Liver (tissue), 8 donors: ENCODE measurements at regions not wholly inside any gene's neighbourhood (a gene's known extent, or its start where the extent isn't known, plus 50 kb on each side); places are given as distances from the start of the nearest gene placed in this dataset.

Source experiments
- DNase-seq: peaks from one replicate; pipeline ENCODE4 v3.0.0-alpha.2; 2017; ENCODE audit warnings: low spot score
- H3K27ac ChIP-seq, 2 donors: one replicate each; pipeline ENCODE4 v1.7.0; 2013; ENCODE audit warnings: inconsistent platforms in 2 of 2, low read length in 2 of 2, control low read depth in 1 of 2, low read depth in 1 of 2, mild to moderate bottlenecking in 1 of 2
- H3K27me3 ChIP-seq, 4 donors: one replicate each; pipeline versions ENCODE4 v1.6.1 to v1.7.0; 2013; ENCODE audit warnings: low read length in 3 of 4, inconsistent platforms in 1 of 4, mild to moderate bottlenecking in 1 of 4, moderate library complexity in 1 of 4; ENCODE audit not compliant: control insufficient read depth in 4 of 4, insufficient read depth in 4 of 4
- H3K36me3 ChIP-seq, 4 donors: one replicate each; pipeline versions ENCODE4 v1.6.1 to v1.7.0; 2013; ENCODE audit warnings: low read length in 3 of 4, mild to moderate bottlenecking in 3 of 4, low read depth in 1 of 4, moderate library complexity in 1 of 4; ENCODE audit not compliant: control insufficient read depth in 4 of 4, insufficient read depth in 3 of 4
- H3K4me1 ChIP-seq, 4 donors: one replicate each; pipeline versions ENCODE4 v1.6.1 to v1.7.0; 2013; ENCODE audit warnings: low read length in 3 of 4, mild to moderate bottlenecking in 3 of 4, moderate library complexity in 1 of 4; ENCODE audit not compliant: control insufficient read depth in 4 of 4, insufficient read depth in 4 of 4
- H3K4me3 ChIP-seq, 3 donors: one replicate each; pipeline versions ENCODE4 v1.6.1 to v1.7.0; 2013; ENCODE audit warnings: low read length in 3 of 3, control low read depth in 1 of 3, low read depth in 1 of 3, mild to moderate bottlenecking in 1 of 3
- H3K9ac ChIP-seq, 2 donors: one replicate each; pipeline ENCODE4 v1.7.0; 2013; ENCODE audit warnings: low read length in 2 of 2, mild to moderate bottlenecking in 2 of 2, moderate library complexity in 2 of 2, control low read depth in 1 of 2, low read depth in 1 of 2
- H3K9me3 ChIP-seq, 4 donors: one replicate each; pipeline versions ENCODE4 v1.6.1 to v1.7.0; 2013; ENCODE audit warnings: low read length in 3 of 4; ENCODE audit not compliant: control insufficient read depth in 4 of 4
- EGR1 ChIP-seq, 2 donors: IDR thresholded peaks; 2 replicates each; pipeline ENCODE4 v1.6.1; 2016 to 2018; ENCODE audit warnings: antibody characterized with exemption in 2 of 2, low read depth in 2 of 2
- FOXA2 ChIP-seq: IDR thresholded peaks from 2 replicates; pipeline ENCODE4 v1.6.1; 2016; ENCODE audit warnings: antibody characterized with exemption
- GABPA ChIP-seq, 2 donors: IDR thresholded peaks in 1 of 2; conservative IDR thresholded peaks in 1 of 2; 2 replicates each; pipeline ENCODE4 v1.6.1; 2016; ENCODE audit warnings: antibody characterized with exemption in 2 of 2, mild to moderate bottlenecking in 1 of 2, moderate library complexity in 1 of 2
- JUND ChIP-seq, 2 donors: IDR thresholded peaks; 2 replicates each; pipeline ENCODE4 v1.6.1; 2016; ENCODE audit warnings: antibody characterized with exemption in 2 of 2
- NR2F2 ChIP-seq: IDR thresholded peaks from 2 replicates; pipeline ENCODE4 v1.6.1; 2016; ENCODE audit warnings: antibody characterized with exemption
- TAF1 ChIP-seq: conservative IDR thresholded peaks from 2 replicates; pipeline ENCODE4 v1.6.1; 2016; ENCODE audit warnings: antibody characterized with exemption, mild to moderate bottlenecking
- YY1 ChIP-seq: IDR thresholded peaks from 2 replicates; pipeline ENCODE4 v1.6.1; 2016; ENCODE audit warnings: antibody characterized with exemption, mild to moderate bottlenecking
- WGBS: extraction: QIAGEN DNeasy Blood & Tissue Kit; methylation state at CpG from one replicate; pipeline ENCODE4 v1.1.7; 2013; 5-methylcytosine and 5-hydroxymethylcytosine counted together
- TF ChIP-seq, protein P1 (sequence below): IDR thresholded peaks from 2 replicates; pipeline ENCODE4 v1.6.1; 2016; ENCODE audit warnings: antibody characterized with exemption
- TF ChIP-seq, protein P2 (sequence below): fragments of 150-350 bp; IDR thresholded peaks from 2 replicates; pipeline ENCODE4 v1.5.1; 2017; ENCODE audit warnings: improper control_type of control experiment, low read depth, low read length; ENCODE audit not compliant: missing input control
- TF ChIP-seq, protein P3 (sequence below): IDR thresholded peaks from 2 replicates; pipeline ENCODE4 v1.6.1; 2016; ENCODE audit warnings: antibody characterized with exemption
- TF ChIP-seq, protein P4 (sequence below): IDR thresholded peaks from 2 replicates; pipeline ENCODE4 v1.6.1; 2016; ENCODE audit warnings: antibody characterized with exemption
- donor health status: healthy.
- donor health status: healthy.
- donor health status: healthy.
- donor health status: healthy.
- donor health status: healthy.

DNA sequence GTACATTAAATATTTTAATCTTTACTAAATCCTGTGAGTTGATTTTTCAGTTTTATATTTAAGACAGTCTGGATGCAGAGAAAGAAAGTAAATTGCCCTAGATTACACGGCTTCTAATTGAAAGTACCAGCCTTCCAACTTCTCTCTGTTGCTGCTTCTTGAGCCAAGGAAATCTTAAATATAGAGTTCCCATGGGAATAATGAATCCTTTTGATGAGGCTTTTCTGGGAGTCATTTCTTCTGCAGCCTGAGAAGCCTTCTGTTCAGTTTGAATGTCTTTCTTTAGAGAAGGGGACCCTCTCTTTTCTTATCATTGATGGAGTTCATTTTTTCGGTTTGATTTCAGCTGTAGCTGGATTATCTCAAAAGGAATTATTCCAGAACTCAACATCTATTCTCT, 317.3 kb upstream of the PTPRD start:
- no peak for TF ChIP-seq TAF1
- TF ChIP-seq, protein P1, sequence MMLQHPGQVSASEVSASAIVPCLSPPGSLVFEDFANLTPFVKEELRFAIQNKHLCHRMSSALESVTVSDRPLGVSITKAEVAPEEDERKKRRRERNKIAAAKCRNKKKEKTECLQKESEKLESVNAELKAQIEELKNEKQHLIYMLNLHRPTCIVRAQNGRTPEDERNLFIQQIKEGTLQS: no peak
- TF ChIP-seq EGR1 (IDR thresholded peaks at IDR 0.05; ENCODE audit: low read depth in 2 of 2): no peak
- no peak for TF ChIP-seq FOXA2
- TF ChIP-seq YY1: no peak
- TF ChIP-seq, protein P2, sequence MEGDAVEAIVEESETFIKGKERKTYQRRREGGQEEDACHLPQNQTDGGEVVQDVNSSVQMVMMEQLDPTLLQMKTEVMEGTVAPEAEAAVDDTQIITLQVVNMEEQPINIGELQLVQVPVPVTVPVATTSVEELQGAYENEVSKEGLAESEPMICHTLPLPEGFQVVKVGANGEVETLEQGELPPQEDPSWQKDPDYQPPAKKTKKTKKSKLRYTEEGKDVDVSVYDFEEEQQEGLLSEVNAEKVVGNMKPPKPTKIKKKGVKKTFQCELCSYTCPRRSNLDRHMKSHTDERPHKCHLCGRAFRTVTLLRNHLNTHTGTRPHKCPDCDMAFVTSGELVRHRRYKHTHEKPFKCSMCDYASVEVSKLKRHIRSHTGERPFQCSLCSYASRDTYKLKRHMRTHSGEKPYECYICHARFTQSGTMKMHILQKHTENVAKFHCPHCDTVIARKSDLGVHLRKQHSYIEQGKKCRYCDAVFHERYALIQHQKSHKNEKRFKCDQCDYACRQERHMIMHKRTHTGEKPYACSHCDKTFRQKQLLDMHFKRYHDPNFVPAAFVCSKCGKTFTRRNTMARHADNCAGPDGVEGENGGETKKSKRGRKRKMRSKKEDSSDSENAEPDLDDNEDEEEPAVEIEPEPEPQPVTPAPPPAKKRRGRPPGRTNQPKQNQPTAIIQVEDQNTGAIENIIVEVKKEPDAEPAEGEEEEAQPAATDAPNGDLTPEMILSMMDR: no peak
- TF ChIP-seq GABPA (IDR thresholded peaks at IDR 0.05 in 1 of 2, conservative IDR thresholded peaks at IDR 0.05 in 1 of 2): no peak
- no peaks in the 10 kb centered on the region for H3K4me1 ChIP-seq
- peaks cover 0 to 1% (median 0%) of the 10 kb centered on the region in 4 donors for H3K27me3 ChIP-seq
- no peaks in the 10 kb centered on the region for H3K36me3 ChIP-seq
- no peaks in the 10 kb centered on the region for H3K9me3 ChIP-seq
- 80% methylated on average over 2 of the region's 2 CpGs for WGBS
- DNase-seq: no peak
- no peak overlapping the region for H3K27ac ChIP-seq
- H3K4me3 ChIP-seq: no peak overlapping the region
- no peak overlapping the region for H3K9ac ChIP-seq

DNA sequence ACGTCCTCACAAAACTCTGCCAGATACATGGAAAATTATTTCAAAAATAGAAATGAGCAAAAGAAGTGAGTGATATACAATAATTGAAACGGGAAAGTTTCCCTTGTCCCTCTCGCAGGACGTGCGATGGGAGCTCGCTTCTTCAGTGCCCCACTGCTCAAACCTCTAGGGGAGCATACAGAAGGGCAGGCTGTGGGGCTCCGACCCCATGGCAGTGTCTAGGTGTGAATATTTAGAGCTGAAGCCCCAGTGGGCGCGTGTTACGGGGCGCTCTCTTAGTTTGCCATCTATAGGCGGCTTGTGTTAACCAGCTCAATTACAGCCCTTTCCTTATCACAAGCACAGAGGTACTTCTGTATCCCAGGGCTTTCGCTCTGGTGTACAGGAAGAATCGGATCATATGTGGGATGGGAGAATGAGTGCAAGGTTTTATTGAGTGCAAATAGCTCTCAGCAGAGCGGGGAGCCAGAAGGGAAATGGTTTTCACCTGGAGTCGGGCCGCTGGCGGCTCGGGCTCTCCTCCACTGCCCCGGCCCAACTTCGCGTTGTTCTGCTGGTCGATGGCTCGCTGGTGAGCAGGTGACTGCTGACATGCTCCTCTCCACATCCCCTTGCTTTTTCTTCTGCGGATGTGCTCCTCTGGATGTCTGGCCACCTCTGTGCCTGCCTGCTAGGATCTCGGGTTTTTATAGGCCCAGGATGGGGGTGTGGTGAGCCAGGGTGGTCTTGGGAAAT, 334.0 kb upstream of the PTPRD start:
- no peak for DNase-seq
- H3K27ac ChIP-seq: no peak overlapping the region
- no peaks in the 10 kb centered on the region for H3K27me3 ChIP-seq
- TF ChIP-seq GABPA (IDR thresholded peaks at IDR 0.05 in 1 of 2, conservative IDR thresholded peaks at IDR 0.05 in 1 of 2) (no peak), JUND (IDR thresholded peaks at IDR 0.05) (no peak), NR2F2 (no peak), EGR1 (IDR thresholded peaks at IDR 0.05; ENCODE audit: low read depth in 2 of 2) (no peak), YY1 (no peak)
- TF ChIP-seq, protein P3, sequence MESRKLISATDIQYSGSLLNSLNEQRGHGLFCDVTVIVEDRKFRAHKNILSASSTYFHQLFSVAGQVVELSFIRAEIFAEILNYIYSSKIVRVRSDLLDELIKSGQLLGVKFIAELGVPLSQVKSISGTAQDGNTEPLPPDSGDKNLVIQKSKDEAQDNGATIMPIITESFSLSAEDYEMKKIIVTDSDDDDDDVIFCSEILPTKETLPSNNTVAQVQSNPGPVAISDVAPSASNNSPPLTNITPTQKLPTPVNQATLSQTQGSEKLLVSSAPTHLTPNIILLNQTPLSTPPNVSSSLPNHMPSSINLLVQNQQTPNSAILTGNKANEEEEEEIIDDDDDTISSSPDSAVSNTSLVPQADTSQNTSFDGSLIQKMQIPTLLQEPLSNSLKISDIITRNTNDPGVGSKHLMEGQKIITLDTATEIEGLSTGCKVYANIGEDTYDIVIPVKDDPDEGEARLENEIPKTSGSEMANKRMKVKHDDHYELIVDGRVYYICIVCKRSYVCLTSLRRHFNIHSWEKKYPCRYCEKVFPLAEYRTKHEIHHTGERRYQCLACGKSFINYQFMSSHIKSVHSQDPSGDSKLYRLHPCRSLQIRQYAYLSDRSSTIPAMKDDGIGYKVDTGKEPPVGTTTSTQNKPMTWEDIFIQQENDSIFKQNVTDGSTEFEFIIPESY: no peak
- TF ChIP-seq, protein P2: no peak
- TF ChIP-seq, protein P4, sequence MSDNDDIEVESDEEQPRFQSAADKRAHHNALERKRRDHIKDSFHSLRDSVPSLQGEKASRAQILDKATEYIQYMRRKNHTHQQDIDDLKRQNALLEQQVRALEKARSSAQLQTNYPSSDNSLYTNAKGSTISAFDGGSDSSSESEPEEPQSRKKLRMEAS: no peak
- H3K4me3 ChIP-seq: no peak overlapping the region
- H3K4me1 ChIP-seq: no peaks in the 10 kb centered on the region
- 90% methylated on average over 26 of the region's 26 CpGs for WGBS
- no peaks in the 10 kb centered on the region for H3K36me3 ChIP-seq
- H3K9me3 ChIP-seq: peaks cover 0 to 2% (median 0%) of the 10 kb centered on the region in 4 donors
- no peak overlapping the region for H3K9ac ChIP-seq
